GM08714 (cell line): ENCODE measurements at regions not wholly inside any gene's neighbourhood (a gene's known extent, or its start where the extent isn't known, plus 50 kb on each side); places are given as distances from the start of the nearest gene placed in this dataset.

Source experiments
- H3K4me3 ChIP-seq: fragments of 200-500 bp; sonication (Bioruptor generic); 2 replicates; pipeline ENCODE4 v1.5.1; 2014; ENCODE audit warnings: mild to moderate bottlenecking, low read length, inconsistent platforms
- ZNF274 ChIP-seq: IDR thresholded peaks from 2 replicates; pipeline ENCODE4 v1.6.1; 2012; ENCODE audit warnings: mild to moderate bottlenecking, low read depth, low read length

GRCh38 chr7:16993543-16993942 lies 111.8 kb upstream of the AGR3 start:
- TF ChIP-seq ZNF274, result no peak
- H3K4me3 ChIP-seq, result no peak overlapping the region

DNA sequence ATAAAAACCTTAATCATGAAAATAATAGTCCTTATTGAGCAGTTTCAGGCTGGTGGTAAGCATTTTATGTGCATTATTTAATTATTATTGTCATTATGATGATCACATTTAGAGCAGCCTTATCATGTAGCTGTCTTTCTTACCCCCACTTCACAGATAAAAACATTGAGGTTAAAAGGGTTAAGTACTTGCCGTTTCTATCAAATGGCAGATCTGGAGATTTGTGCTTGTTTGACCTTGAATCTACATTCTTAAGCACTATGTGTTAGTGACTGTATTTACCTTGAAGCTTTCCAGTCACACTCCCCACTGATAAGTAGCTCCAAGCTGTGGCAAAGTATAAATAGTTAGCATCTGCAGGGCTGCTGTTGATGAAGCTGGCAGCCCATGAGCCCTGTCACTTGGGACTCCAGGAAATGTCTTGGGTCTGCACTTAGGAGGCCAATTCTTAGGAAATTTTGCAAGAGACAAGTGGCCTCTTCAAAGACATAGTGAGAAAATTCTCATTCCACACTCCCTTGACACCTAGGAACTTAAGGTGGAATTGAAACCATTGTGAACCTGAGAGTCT lies 116.8 kb upstream of the AGR3 start:
- TF ChIP-seq ZNF274, result no peak
- H3K4me3 ChIP-seq, result no peak overlapping the region

GRCh38 chr7:16999541-17000267 lies 117.9 kb upstream of the AGR3 start:
- TF ChIP-seq ZNF274, result no peak
- H3K4me3 ChIP-seq, result no peak overlapping the region

GRCh38 chr7:17005271-17005670 lies 123.5 kb upstream of the AGR3 start:
- H3K4me3 ChIP-seq, result no peak overlapping the region
- TF ChIP-seq ZNF274, result no peak

- no peak for TF ChIP-seq ZNF274
- no peak overlapping the region for H3K4me3 ChIP-seq
Measured at GRCh38 chr7:17007841-17008240, 126.1 kb upstream of the AGR3 start.

GRCh38 chr7:17009007-17009719 lies 127.4 kb upstream of the AGR3 start:
- no peak for TF ChIP-seq ZNF274
- H3K4me3 ChIP-seq, result no peak overlapping the region

- TF ChIP-seq ZNF274, result no peak
- no peak overlapping the region for H3K4me3 ChIP-seq
Measured at GRCh38 chr7:17009933-17010332, 128.2 kb upstream of the AGR3 start.

- TF ChIP-seq ZNF274, result no peak
- no peak overlapping the region for H3K4me3 ChIP-seq
Measured at GRCh38 chr7:17010637-17011300, 129.0 kb upstream of the AGR3 start.

DNA sequence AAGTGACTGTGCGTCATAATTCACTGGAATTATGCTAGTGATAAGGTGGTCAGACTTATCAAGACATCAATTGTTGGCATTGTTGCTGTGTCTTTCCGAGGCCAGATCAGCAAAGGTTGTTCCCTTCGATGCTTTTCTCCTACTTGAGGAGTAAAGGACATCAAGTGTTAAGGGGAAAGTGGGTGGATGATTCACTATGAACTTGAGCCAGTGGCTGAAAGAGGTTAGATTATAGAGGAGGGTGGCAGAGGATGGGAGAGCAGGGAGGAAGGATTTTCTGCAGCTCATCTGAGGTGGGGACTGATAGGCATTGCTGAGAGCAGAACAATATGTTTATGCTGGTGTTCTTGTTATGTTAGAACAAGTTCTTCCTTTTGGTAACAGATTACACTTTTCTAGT lies 131.4 kb upstream of the AGR3 start:
- TF ChIP-seq ZNF274, result no peak

DNA sequence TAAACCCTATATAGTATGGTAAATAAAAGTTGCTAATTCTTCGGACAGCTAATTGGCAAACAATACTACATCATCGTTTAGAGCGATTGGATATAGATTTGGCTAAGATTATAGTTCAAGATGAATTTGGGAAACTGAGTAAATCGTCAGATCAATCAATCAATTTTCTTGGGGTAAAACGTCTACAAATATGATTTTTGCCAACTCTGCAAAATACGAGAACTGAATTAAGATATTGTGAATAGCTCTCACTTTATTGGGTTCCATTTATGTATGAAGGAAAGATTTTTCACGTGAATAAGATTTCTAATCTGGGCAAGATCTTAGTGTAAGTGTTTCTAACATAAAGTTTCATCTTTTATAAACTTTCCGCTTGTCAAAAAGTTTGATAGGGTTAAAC lies 132.9 kb upstream of the AGR3 start:
- H3K4me3 ChIP-seq, result no peak overlapping the region
- no peak for TF ChIP-seq ZNF274

More for the DNA sequence above, 131.4 kb upstream of the AGR3 start:
- H3K4me3 ChIP-seq, result no peak overlapping the region

DNA sequence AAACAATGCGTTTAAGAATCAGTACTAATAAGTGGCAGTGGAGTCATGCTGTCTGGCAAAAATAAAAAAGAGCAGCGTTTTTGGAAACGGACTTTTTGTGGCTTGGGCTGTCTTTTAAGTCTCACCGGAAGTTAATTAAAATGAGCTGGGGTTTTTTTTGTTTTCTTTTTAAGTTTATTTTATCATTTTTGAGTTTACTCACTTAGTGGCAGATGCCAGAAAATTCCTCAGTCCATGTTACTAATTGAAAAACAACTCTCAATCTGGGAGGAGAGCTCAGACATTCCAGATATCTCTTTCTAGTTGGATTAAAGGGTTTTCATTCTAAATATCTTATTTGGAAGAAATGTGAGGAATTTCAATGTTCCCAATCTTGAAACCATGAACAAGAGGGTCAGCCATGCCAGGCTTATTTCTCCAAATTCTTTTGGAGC lies 133.8 kb upstream of the AGR3 start:
- TF ChIP-seq ZNF274, result no peak
- H3K4me3 ChIP-seq, result no peak overlapping the region

DNA sequence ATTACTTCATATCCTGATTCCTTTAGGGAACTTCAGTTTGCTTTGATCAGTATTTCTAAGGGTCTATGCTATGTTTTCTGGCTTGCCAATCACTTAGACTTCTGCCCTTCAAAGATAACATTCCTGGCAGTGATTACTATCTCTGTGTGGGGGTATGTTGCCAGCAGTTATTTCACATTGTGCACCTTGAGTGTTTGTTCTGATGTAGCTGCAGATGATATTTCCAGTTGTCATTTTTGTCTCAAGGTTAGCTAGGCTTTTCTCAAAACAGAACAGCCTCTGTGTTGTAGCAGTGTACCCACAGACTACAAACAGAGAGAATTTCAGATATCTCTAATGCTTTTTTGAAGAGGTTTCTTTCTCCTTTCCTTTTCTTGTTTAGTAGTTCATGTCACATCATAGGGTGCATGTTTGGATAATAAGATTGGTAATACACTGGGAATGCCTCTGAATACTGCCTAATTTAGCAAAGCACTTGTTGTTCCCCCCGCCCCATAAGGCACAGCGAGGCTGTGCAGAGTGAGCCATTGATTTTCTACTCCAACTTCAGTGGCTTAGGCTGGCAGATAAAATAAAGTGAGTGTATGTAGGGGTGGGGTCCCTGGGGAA lies 134.7 kb upstream of the AGR3 start:
- no peak for TF ChIP-seq ZNF274
- no peak overlapping the region for H3K4me3 ChIP-seq

DNA sequence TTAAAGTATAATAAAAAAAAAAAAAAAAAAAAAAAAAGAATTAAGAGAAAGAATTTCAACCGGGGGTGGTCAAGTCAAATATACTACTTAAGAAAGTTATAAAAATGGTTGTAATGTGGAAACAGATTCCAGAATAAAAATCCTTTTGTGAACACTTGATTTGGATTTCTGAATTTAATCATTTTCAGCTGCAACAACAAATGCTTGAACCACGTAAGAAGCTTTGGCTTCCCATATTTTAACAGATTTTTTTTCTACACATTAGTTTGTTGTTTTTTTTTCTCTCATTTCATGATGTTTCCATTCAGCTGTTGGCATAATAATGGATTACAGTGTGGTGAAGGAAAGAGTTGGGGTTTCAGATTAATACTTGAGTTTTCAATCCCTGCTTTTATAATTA lies 137.3 kb upstream of the AGR3 start:
- H3K4me3 ChIP-seq, result no peak overlapping the region
- no peak for TF ChIP-seq ZNF274

DNA sequence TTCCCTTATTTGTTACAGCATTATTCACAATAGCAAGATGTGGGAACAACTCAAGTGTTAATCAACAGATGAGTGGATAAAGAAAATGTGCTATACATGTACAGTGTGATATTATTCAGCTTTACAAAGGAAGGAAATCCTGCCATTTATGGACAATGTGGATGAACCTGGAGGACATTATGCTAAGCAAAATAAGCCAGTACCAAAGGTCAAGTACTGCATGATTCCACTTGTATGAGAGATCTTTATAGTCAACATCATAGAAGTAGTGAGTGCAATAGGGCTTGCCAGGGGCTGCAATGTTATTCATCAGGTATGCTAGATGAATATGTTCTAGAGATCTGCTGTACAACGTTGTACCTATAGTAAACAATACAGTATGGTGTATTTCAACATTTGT lies 138.5 kb upstream of the AGR3 start:
- no peak for TF ChIP-seq ZNF274
- no peak overlapping the region for H3K4me3 ChIP-seq
